ENCODE measurements at regions not wholly inside any gene's neighbourhood (a gene's known extent, or its start where the extent isn't known, plus 50 kb on each side); places are given as distances from the start of the nearest gene placed in this dataset.

DNA sequence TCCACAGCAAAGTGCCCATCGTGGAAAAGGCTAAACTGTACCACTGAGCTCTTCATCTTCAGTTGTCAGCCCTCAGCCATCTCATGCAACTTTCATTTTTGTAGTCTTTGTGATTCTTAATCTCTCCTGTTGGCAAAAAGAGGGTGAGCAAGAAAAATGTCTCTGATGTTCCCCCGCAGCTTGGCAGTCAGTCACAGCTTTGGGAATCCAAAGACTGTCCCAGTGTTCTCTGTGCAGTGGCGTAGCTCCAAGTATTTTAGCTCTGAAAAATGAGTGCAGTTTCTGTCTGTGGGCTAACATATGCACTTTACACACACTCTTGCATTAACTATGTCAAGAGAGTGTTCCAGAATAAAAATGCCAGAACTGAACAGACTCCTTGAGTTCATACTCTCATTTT lies 372.2 kb downstream of the TMEM232 start:
- Mint-ChIP-seq H3K36me3 (no peaks in the 10 kb centered on the region), H3K9me3 (peaks cover 0 to 8% (median 0%) of the 10 kb centered on the region in 7 donors), H3K27me3 (peaks cover 0 to 7% (median 0%) of the 10 kb centered on the region in 3 donors), H3K4me1 (no peaks in the 10 kb centered on the region), H3K27ac (no peak overlapping the region), H3K4me3 (no peak overlapping the region)
- DNase-seq (no peak), ATAC-seq (ENCODE audit: low read depth in 2 of 2) (no peak)

- no peaks in the 10 kb centered on the region for H3K36me3 Mint-ChIP-seq
- no peak overlapping the region for H3K4me3 Mint-ChIP-seq
- H3K4me1 Mint-ChIP-seq, result no peaks in the 10 kb centered on the region
- DNase-seq, result no peak
- H3K9me3 Mint-ChIP-seq, result peaks cover 0 to 8% (median 0%) of the 10 kb centered on the region in 7 donors
- no peak for ATAC-seq (ENCODE audit: low read depth in 2 of 2)
- H3K27ac Mint-ChIP-seq, result no peak overlapping the region
- peaks cover 0 to 7% (median 0%) of the 10 kb centered on the region in 3 donors for H3K27me3 Mint-ChIP-seq
Observed at GRCh38 chr5:110354915-110355644, 371.4 kb downstream of the TMEM232 start.

- Mint-ChIP-seq H3K27me3 (peaks cover 0 to 7% (median 0%) of the 10 kb centered on the region in 3 donors), H3K36me3 (no peaks in the 10 kb centered on the region), H3K27ac (no peak overlapping the region), H3K4me1 (no peaks in the 10 kb centered on the region), H3K4me3 (no peak overlapping the region), H3K9me3 (peaks cover 0 to 8% (median 0%) of the 10 kb centered on the region in 7 donors)
- DNase-seq (no peak), ATAC-seq (ENCODE audit: low read depth in 2 of 2) (no peak)
Observed at GRCh38 chr5:110356677-110357076, 369.8 kb downstream of the TMEM232 start.

DNA sequence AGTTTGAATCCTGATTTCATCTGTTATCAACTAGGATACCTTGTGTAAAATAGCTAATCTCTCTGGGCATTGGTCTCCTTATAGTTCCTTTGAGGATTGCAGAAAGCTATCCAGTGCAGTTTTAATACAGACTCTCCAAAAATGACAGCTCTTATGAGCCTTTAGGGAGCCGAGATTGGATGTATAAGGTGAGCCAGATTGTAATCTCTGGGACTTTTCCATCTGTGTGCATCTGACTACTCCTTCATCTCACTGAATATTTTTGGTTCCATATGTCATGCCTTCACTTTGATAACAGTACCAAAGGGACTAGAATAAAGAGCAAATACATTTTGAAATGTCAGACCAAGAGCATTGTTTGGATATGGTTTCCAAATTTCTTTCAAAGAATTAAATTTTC lies 367.2 kb downstream of the TMEM232 start:
- Mint-ChIP-seq H3K27me3 (peaks cover 0 to 7% (median 0%) of the 10 kb centered on the region in 3 donors), H3K36me3 (no peaks in the 10 kb centered on the region), H3K4me1 (no peaks in the 10 kb centered on the region), H3K4me3 (no peak overlapping the region), H3K27ac (no peak overlapping the region), H3K9me3 (no peaks in the 10 kb centered on the region)
- DNase-seq (no peak), ATAC-seq (ENCODE audit: low read depth in 2 of 2) (no peak)

DNA sequence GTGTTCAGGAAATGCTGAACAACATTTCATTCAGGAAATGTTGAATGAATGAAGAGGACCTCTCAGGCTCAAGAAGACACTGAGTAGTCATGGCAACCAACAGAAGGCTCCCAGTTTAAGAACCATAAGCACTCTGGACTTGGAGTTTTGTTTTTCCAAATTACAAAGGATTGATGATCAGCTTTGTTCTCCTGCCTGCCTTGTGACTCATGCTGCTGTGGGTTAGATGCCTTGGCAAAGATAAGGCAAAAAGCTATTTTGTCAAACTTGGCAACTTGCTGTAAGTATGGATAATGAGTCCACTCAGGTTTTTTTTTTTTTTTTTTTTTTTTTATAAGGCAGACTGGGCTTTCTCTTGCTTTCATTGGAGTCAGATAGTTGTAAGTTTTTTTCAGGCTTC lies 365.0 kb downstream of the TMEM232 start:
- Mint-ChIP-seq H3K27ac (no peak overlapping the region), H3K9me3 (no peaks in the 10 kb centered on the region), H3K27me3 (peaks cover 0 to 7% (median 0%) of the 10 kb centered on the region in 3 donors), H3K4me1 (peaks cover 0 to 4% (median 0%) of the 10 kb centered on the region in 3 donors), H3K4me3 (no peak overlapping the region), H3K36me3 (no peaks in the 10 kb centered on the region)
- no peak for ATAC-seq (ENCODE audit: low read depth in 2 of 2)
- no peak for DNase-seq

GRCh38 chr5:110362261-110362660 lies 364.2 kb downstream of the TMEM232 start:
- H3K36me3 Mint-ChIP-seq, result no peaks in the 10 kb centered on the region
- no peak overlapping the region for H3K27ac Mint-ChIP-seq
- no peak for DNase-seq
- H3K4me3 Mint-ChIP-seq, result no peak overlapping the region
- peaks cover 0 to 4% (median 0%) of the 10 kb centered on the region in 3 donors for H3K4me1 Mint-ChIP-seq
- no peaks in the 10 kb centered on the region for H3K9me3 Mint-ChIP-seq
- peaks cover 0 to 6% (median 0%) of the 10 kb centered on the region in 3 donors for H3K27me3 Mint-ChIP-seq
- no peak for ATAC-seq (ENCODE audit: low read depth in 2 of 2)

- ATAC-seq (ENCODE audit: low read depth in 2 of 2), result no peak
Observed at GRCh38 chr5:110366716-110367115, 359.8 kb downstream of the TMEM232 start.

More at GRCh38 chr5:110366716-110367115, 359.8 kb downstream of the TMEM232 start:
- H3K27me3 Mint-ChIP-seq, result no peaks in the 10 kb centered on the region
- H3K9me3 Mint-ChIP-seq, result no peaks in the 10 kb centered on the region
- H3K27ac Mint-ChIP-seq, result no peak overlapping the region
- no peak for DNase-seq
- no peak overlapping the region for H3K4me3 Mint-ChIP-seq
- no peaks in the 10 kb centered on the region for H3K36me3 Mint-ChIP-seq
- peaks cover 9 to 17% (median 11%) of the 10 kb centered on the region in 3 donors for H3K4me1 Mint-ChIP-seq
